Neural crest cell (in vitro differentiated cells): ENCODE measurements at regions not wholly inside any gene's neighbourhood (a gene's known extent, or its start where the extent isn't known, plus 50 kb on each side); places are given as distances from the start of the nearest gene placed in this dataset.

Experiments used
- DNase-seq: peaks from one replicate; pipeline ENCODE4 v3.0.0; 2021; ENCODE audit warnings: low read depth, mixed read lengths, low spot score
- H3K27ac Mint-ChIP-seq: one replicate; pipeline ENCODE4 v1.8.0; 2021; ENCODE audit warnings: mild to moderate bottlenecking, mixed read lengths; ENCODE audit not compliant: unreplicated experiment
- H3K27me3 Mint-ChIP-seq: 2 replicates; pipeline ENCODE4 v1.8.0; 2021; ENCODE audit warnings: low read depth, mild to moderate bottlenecking, mixed read lengths
- H3K36me3 Mint-ChIP-seq: 2 replicates; pipeline ENCODE4 v1.8.0; 2021; ENCODE audit warnings: low read depth, mild to moderate bottlenecking, mixed read lengths
- H3K4me1 Mint-ChIP-seq: 2 replicates; pipeline ENCODE4 v1.8.0; 2021; ENCODE audit warnings: mixed read lengths
- H3K4me3 Mint-ChIP-seq: one replicate; pipeline ENCODE4 v1.8.0; 2021; ENCODE audit warnings: mild to moderate bottlenecking, mixed read lengths
- H3K9me3 Mint-ChIP-seq: 2 replicates; pipeline ENCODE4 v1.8.0; 2021; ENCODE audit warnings: mixed read lengths
- TF ChIP-seq, protein P1 (sequence below): fragments of 200-600 bp; sonication (generic); conservative IDR thresholded peaks from 2 replicates; pipeline ENCODE4 v1.5.0; 2021; ENCODE audit warnings: antibody characterized with exemption, mild to moderate bottlenecking

DNA sequence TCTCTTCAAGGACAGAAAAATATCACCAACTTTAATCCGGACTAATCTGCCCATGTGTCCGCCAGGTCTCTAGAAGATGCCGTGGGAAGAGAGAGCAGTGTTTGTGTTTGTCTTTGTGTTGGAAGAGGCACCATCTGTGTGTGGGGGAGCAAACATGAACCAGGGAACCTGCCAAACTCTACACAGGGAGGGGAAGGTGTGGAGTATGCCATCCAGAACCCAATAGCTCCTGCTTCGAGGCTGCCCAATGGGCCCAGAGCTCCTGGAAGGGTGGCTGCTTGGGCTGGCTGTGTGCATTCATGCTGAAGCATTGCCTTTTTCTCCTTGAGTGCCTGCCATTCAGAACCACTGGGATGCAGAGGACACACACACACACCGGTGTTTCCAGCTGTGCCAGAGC lies 536.2 kb downstream of the MID1IP1 start:
- no peaks in the 10 kb centered on the region for H3K27me3 Mint-ChIP-seq
- H3K4me3 Mint-ChIP-seq, result no peak overlapping the region
- H3K9me3 Mint-ChIP-seq, result peaks cover 7% of the 10 kb centered on the region
- TF ChIP-seq, protein P1, sequence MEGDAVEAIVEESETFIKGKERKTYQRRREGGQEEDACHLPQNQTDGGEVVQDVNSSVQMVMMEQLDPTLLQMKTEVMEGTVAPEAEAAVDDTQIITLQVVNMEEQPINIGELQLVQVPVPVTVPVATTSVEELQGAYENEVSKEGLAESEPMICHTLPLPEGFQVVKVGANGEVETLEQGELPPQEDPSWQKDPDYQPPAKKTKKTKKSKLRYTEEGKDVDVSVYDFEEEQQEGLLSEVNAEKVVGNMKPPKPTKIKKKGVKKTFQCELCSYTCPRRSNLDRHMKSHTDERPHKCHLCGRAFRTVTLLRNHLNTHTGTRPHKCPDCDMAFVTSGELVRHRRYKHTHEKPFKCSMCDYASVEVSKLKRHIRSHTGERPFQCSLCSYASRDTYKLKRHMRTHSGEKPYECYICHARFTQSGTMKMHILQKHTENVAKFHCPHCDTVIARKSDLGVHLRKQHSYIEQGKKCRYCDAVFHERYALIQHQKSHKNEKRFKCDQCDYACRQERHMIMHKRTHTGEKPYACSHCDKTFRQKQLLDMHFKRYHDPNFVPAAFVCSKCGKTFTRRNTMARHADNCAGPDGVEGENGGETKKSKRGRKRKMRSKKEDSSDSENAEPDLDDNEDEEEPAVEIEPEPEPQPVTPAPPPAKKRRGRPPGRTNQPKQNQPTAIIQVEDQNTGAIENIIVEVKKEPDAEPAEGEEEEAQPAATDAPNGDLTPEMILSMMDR, result no peak
- H3K4me1 Mint-ChIP-seq, result peaks cover 10% of the 10 kb centered on the region
- DNase-seq, result no peak
- no peak overlapping the region for H3K27ac Mint-ChIP-seq
- no peaks in the 10 kb centered on the region for H3K36me3 Mint-ChIP-seq

DNA sequence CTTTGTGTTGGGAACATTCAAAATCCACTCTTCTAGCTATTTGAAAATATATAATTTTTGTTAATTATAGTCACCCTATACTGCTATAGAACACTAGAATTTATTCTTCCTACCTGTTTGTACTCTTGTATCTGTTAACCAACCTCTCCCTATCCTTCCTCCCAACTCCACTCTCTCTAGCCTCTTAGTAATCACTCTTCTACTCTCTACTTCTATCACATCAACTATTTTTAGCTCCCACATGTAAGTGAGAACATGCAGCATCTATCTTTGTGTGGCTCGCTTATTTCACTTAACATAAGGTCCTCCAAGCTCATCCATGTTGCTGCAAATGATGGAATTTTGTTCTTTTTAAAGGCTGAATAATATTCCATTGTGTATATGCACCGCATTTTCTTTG lies 537.3 kb downstream of the MID1IP1 start:
- peaks cover 10% of the 10 kb centered on the region for H3K9me3 Mint-ChIP-seq
- peaks cover 10% of the 10 kb centered on the region for H3K4me1 Mint-ChIP-seq
- TF ChIP-seq, protein P1, result no peak
- no peaks in the 10 kb centered on the region for H3K36me3 Mint-ChIP-seq
- DNase-seq, result no peak
- H3K27ac Mint-ChIP-seq, result no peak overlapping the region
- no peak overlapping the region for H3K4me3 Mint-ChIP-seq
- no peaks in the 10 kb centered on the region for H3K27me3 Mint-ChIP-seq

DNA sequence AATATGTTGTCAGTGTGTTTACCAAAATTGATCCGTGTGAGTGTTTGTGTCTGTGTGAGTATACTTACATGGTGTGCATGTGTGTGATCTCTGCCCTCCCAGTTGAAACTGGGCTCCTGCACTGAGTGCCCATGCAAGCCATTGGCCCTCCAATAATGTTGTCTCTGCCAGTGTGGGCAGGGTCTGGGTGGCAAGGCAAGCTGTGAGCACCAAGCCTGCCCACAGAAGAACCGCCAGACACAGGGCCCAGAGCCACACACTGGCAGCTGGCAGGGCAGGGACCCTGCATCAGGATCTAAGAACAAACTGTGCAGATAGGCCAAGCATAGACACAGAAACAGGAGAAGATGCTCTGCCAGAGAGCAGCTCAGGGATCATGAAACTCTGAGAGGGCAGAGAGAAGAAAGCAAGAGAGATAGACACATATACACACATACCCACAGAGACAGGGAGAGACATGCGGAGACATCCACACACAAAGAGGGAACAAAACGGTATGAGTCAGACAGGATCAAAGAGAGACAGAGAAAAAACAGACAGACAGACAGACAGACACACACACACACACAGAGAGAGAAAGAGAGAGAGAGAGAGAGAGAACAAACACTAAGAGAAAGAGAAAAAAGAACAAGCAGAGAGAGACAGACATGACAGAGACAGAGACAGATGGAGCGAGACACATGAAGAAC lies 555.0 kb downstream of the MID1IP1 start:
- no peaks in the 10 kb centered on the region for H3K36me3 Mint-ChIP-seq
- no peak overlapping the region for H3K4me3 Mint-ChIP-seq
- no peak overlapping the region for H3K27ac Mint-ChIP-seq

DNA sequence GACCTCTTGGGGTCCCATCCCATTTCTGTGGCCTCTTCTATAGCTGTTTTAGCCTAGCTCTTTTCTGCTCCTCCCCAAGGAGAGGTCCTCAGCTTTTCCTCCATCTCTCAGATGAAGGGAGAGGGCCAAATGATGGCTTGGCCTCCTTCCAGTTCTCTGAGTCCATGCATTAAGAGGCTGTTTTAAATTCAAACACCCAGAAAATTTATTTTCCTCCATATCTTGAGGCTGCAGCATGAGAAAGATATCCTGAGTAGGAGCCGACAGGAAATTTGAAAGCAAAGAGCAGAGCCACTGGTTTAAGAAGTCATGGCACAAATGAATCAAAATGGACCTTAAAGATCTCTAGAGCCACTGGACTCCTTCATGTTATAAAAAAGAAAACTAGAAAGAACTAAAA lies 558.8 kb downstream of the MID1IP1 start:
- Mint-ChIP-seq H3K4me3 (no peak overlapping the region), H3K9me3 (peaks cover 10% of the 10 kb centered on the region), H3K27ac (no peak overlapping the region), H3K27me3 (no peaks in the 10 kb centered on the region), H3K36me3 (no peaks in the 10 kb centered on the region), H3K4me1 (no peaks in the 10 kb centered on the region)
- DNase-seq, result no peak
- TF ChIP-seq, protein P1, result no peak

More for the DNA sequence above, 555.0 kb downstream of the MID1IP1 start:
- Mint-ChIP-seq H3K4me1 (no peaks in the 10 kb centered on the region), H3K27me3 (no peaks in the 10 kb centered on the region), H3K9me3 (peaks cover 14% of the 10 kb centered on the region)
- TF ChIP-seq, protein P1, result no peak
- DNase-seq, result no peak

DNA sequence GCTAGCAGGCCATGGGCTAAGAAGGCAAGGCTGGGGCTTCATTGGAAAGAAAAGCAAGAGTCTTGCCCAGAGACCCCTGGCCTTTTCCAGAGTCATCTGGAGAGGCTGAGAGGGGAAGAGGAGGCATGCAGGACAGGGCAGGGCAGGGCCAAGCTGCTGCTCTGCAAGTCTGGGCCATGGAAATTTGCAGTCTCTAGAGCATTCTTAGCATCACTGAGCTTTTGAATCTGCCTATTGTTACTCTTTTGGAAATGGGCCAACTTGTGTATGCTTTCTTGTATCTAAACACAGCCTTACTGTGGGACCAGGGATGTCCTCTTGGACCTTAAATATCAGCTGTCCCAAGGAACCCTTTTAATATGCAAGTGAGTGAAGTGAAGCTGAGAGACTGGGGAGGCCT lies 560.5 kb downstream of the MID1IP1 start:
- no peak for DNase-seq
- TF ChIP-seq, protein P1, result no peak
- H3K27me3 Mint-ChIP-seq, result no peaks in the 10 kb centered on the region
- H3K4me1 Mint-ChIP-seq, result no peaks in the 10 kb centered on the region
- no peaks in the 10 kb centered on the region for H3K36me3 Mint-ChIP-seq
- no peak overlapping the region for H3K4me3 Mint-ChIP-seq
- peaks cover 13% of the 10 kb centered on the region for H3K9me3 Mint-ChIP-seq
- no peak overlapping the region for H3K27ac Mint-ChIP-seq
